Right lobe of liver (tissue), 4 donors: ENCODE measurements at regions not wholly inside any gene's neighbourhood (a gene's known extent, or its start where the extent isn't known, plus 50 kb on each side); places are given as distances from the start of the nearest gene placed in this dataset.

Experiments used
- POLR2A ChIP-seq: fragments of 450-650 bp; IDR thresholded peaks from one replicate; pipeline ENCODE4 v1.6.1; 2017; ENCODE audit warnings: antibody characterized with exemption, mild to moderate bottlenecking
- TF ChIP-seq, protein P1 (sequence below), 4 donors: fragments of 200-600 bp in 3 of 4; fragments of 450-650 bp in 1 of 4; IDR thresholded peaks; one replicate each; pipeline versions ENCODE4 v1.5.1 to v1.8.0; 2016 to 2022; ENCODE audit warnings: antibody characterized with exemption in 4 of 4, mild to moderate bottlenecking in 2 of 4
- donor health status: DM: no; HTN: no; CAD: no.
- donor health status: DM: no; HTN: no; CAD: no.
- donor health status: DM: no; HTN: yes; CAD: no.

DNA sequence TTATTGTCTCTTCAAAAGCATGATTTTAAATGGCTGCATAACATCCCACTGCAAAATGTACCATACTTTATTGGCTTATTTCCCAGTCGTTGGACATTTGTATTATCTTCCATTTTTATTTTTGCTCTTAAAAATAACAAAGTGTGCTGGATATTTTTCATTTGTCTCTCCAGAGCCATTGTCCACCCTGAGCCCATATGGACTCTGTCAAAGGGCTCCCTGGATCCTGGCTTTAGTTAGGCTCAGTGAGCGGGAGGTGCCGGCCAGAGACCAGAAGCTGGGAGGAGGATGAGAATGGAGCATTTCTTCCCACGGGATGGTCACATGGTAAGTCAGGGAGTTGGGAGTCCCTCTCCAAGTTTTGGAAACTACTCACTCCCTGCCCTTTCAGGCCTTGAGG lies 296.9 kb downstream of the NUAK1 start:
- no peak for TF ChIP-seq POLR2A
- TF ChIP-seq, protein P1, sequence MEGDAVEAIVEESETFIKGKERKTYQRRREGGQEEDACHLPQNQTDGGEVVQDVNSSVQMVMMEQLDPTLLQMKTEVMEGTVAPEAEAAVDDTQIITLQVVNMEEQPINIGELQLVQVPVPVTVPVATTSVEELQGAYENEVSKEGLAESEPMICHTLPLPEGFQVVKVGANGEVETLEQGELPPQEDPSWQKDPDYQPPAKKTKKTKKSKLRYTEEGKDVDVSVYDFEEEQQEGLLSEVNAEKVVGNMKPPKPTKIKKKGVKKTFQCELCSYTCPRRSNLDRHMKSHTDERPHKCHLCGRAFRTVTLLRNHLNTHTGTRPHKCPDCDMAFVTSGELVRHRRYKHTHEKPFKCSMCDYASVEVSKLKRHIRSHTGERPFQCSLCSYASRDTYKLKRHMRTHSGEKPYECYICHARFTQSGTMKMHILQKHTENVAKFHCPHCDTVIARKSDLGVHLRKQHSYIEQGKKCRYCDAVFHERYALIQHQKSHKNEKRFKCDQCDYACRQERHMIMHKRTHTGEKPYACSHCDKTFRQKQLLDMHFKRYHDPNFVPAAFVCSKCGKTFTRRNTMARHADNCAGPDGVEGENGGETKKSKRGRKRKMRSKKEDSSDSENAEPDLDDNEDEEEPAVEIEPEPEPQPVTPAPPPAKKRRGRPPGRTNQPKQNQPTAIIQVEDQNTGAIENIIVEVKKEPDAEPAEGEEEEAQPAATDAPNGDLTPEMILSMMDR (IDR thresholded peaks at IDR 0.05) = no peak
